Skeletal muscle satellite cell (primary cell): ENCODE measurements at regions not wholly inside any gene's neighbourhood (a gene's known extent, or its start where the extent isn't known, plus 50 kb on each side); places are given as distances from the start of the nearest gene placed in this dataset.
"Not testable (repeated sequence)": the region's sequence is repeated elsewhere in the genome, so short reads cannot be mapped to it uniquely, and the experiment has no call there.

Source experiments
- H3K27me3 ChIP-seq: 2 replicates; pipeline ENCODE4 v1.7.0; 2013; ENCODE audit warnings: low read length; ENCODE audit not compliant: control insufficient read depth, insufficient read depth
- H3K36me3 ChIP-seq: 2 replicates; pipeline ENCODE4 v1.7.0; 2013; ENCODE audit warnings: mild to moderate bottlenecking, control low read depth, low read length; ENCODE audit not compliant: insufficient read depth
- H3K4me1 ChIP-seq: 2 replicates; pipeline ENCODE4 v1.7.0; 2013; ENCODE audit warnings: low read length; ENCODE audit not compliant: control insufficient read depth, insufficient read depth
- H3K4me2 ChIP-seq: 2 replicates; pipeline ENCODE4 v1.7.0; 2013; ENCODE audit warnings: mild to moderate bottlenecking, low read length
- H3K4me3 ChIP-seq: 2 replicates; pipeline ENCODE4 v1.7.0; 2013; ENCODE audit warnings: low read length
- H3K9ac ChIP-seq: 2 replicates; pipeline ENCODE4 v1.7.0; 2013; ENCODE audit warnings: mild to moderate bottlenecking, low read depth, low read length, moderate library complexity
- H3K9me3 ChIP-seq: replicated peaks from 2 replicates; pipeline ENCODE4 v1.7.0; 2013; ENCODE audit warnings: mild to moderate bottlenecking, control low read depth, low read length

- H3K4me2 ChIP-seq: no peak overlapping the region
- H3K36me3 ChIP-seq: no peaks in the 10 kb centered on the region
- no peaks in the 10 kb centered on the region for H3K9me3 ChIP-seq
- no peak overlapping the region for H3K9ac ChIP-seq
- H3K27me3 ChIP-seq: no peaks in the 10 kb centered on the region
- H3K4me1 ChIP-seq: no peaks in the 10 kb centered on the region
- no peak overlapping the region for H3K4me3 ChIP-seq
Measured at GRCh38 chr14:106733771-106734170, 1207.4 kb downstream of the TMEM121 start.

GRCh38 chr14:106737021-106737420 lies 1210.6 kb downstream of the TMEM121 start:
- no peak overlapping the region for H3K4me3 ChIP-seq
- no peak overlapping the region for H3K4me2 ChIP-seq
- H3K27me3 ChIP-seq: no peaks in the 10 kb centered on the region
- H3K9ac ChIP-seq: no peak overlapping the region
- H3K36me3 ChIP-seq: no peaks in the 10 kb centered on the region
- no peaks in the 10 kb centered on the region for H3K4me1 ChIP-seq
- H3K9me3 ChIP-seq: no peaks in the 10 kb centered on the region

- no peaks in the 10 kb centered on the region for H3K36me3 ChIP-seq
Measured at GRCh38 chr14:106738075-106738474, 1211.7 kb downstream of the TMEM121 start.

GRCh38 chr14:106738598-106739258 lies 1212.3 kb downstream of the TMEM121 start:
- H3K9ac ChIP-seq, H3K4me3 ChIP-seq, H3K36me3 ChIP-seq: not testable (repeated sequence)

More at GRCh38 chr14:106738075-106738474, 1211.7 kb downstream of the TMEM121 start:
- H3K4me1 ChIP-seq: no peaks in the 10 kb centered on the region
- no peaks in the 10 kb centered on the region for H3K27me3 ChIP-seq
- H3K4me3 ChIP-seq: no peak overlapping the region
- no peak overlapping the region for H3K9ac ChIP-seq
- H3K9me3 ChIP-seq: no peaks in the 10 kb centered on the region
- no peak overlapping the region for H3K4me2 ChIP-seq

GRCh38 chr14:106741086-106741827 lies 1214.9 kb downstream of the TMEM121 start:
- not testable (repeated sequence) for H3K4me2 ChIP-seq, H3K27me3 ChIP-seq, H3K4me1 ChIP-seq, H3K4me3 ChIP-seq, H3K9me3 ChIP-seq, H3K9ac ChIP-seq, H3K36me3 ChIP-seq

More at GRCh38 chr14:106738598-106739258, 1212.3 kb downstream of the TMEM121 start:
- H3K4me1 ChIP-seq, H3K9me3 ChIP-seq, H3K4me2 ChIP-seq, H3K27me3 ChIP-seq: not testable (repeated sequence)

- H3K4me1 ChIP-seq, H3K4me3 ChIP-seq, H3K4me2 ChIP-seq, H3K27me3 ChIP-seq, H3K36me3 ChIP-seq, H3K9ac ChIP-seq, H3K9me3 ChIP-seq: not testable (repeated sequence)
Measured at GRCh38 chr14:106745016-106745767, 1218.8 kb downstream of the TMEM121 start.

GRCh38 chr14:106750089-106750488 lies 1223.7 kb downstream of the TMEM121 start:
- H3K9me3 ChIP-seq, H3K36me3 ChIP-seq, H3K4me1 ChIP-seq, H3K4me2 ChIP-seq, H3K27me3 ChIP-seq, H3K9ac ChIP-seq, H3K4me3 ChIP-seq: not testable (repeated sequence)

GRCh38 chr14:106753751-106754150 lies 1227.4 kb downstream of the TMEM121 start:
- H3K36me3 ChIP-seq: not testable (repeated sequence)

GRCh38 chr14:106757444-106757843 lies 1231.1 kb downstream of the TMEM121 start:
- H3K4me3 ChIP-seq, H3K4me1 ChIP-seq, H3K36me3 ChIP-seq, H3K4me2 ChIP-seq, H3K27me3 ChIP-seq, H3K9ac ChIP-seq, H3K9me3 ChIP-seq: not testable (repeated sequence)

More at GRCh38 chr14:106753751-106754150, 1227.4 kb downstream of the TMEM121 start:
- H3K4me3 ChIP-seq, H3K27me3 ChIP-seq, H3K9ac ChIP-seq, H3K4me2 ChIP-seq, H3K4me1 ChIP-seq, H3K9me3 ChIP-seq: not testable (repeated sequence)

GRCh38 chr14:106761886-106762816 lies 1235.8 kb downstream of the TMEM121 start:
- not testable (repeated sequence) for H3K4me3 ChIP-seq, H3K4me1 ChIP-seq

GRCh38 chr14:106764968-106765369 lies 1238.6 kb downstream of the TMEM121 start:
- H3K4me2 ChIP-seq, H3K36me3 ChIP-seq, H3K27me3 ChIP-seq, H3K9ac ChIP-seq, H3K4me1 ChIP-seq, H3K4me3 ChIP-seq, H3K9me3 ChIP-seq: not testable (repeated sequence)

More at GRCh38 chr14:106761886-106762816, 1235.8 kb downstream of the TMEM121 start:
- H3K9me3 ChIP-seq, H3K27me3 ChIP-seq, H3K9ac ChIP-seq, H3K36me3 ChIP-seq, H3K4me2 ChIP-seq: not testable (repeated sequence)
